H1 (cell line): ENCODE measurements at regions not wholly inside any gene's neighbourhood (a gene's known extent, or its start where the extent isn't known, plus 50 kb on each side); places are given as distances from the start of the nearest gene placed in this dataset.

Experiments
- CEBPB ChIP-seq: IDR thresholded peaks from 2 replicates; pipeline ENCODE4 v1.6.1; 2012; ENCODE audit warnings: low read depth, low read length
- CHD7 ChIP-seq: fragments of 300-600 bp; sonication (generic); IDR thresholded peaks from 2 replicates; pipeline ENCODE4 v1.7.1; 2012; ENCODE audit warnings: low read length, moderate library complexity, mild to moderate bottlenecking, inconsistent platforms; ENCODE audit not compliant: insufficient replicate concordance
- CTBP2 ChIP-seq: IDR thresholded peaks from 2 replicates; pipeline ENCODE4 v1.7.0; 2011; ENCODE audit warnings: borderline replicate concordance, mild to moderate bottlenecking, moderate library complexity, mixed read lengths, low read length; ENCODE audit not compliant: insufficient read depth, insufficient read length
- JUND ChIP-seq: IDR thresholded peaks from 2 replicates; pipeline ENCODE4 v1.6.1; 2011; ENCODE audit warnings: mild to moderate bottlenecking, improper control_type of control experiment, low read length
- KDM4A ChIP-seq: IDR thresholded peaks from one replicate; pipeline ENCODE4 v1.7.1; 2012; ENCODE audit warnings: low read depth, mild to moderate bottlenecking, moderate library complexity, low read length, inconsistent platforms; ENCODE audit not compliant: severe bottlenecking
- MAX ChIP-seq: IDR thresholded peaks from 2 replicates; pipeline ENCODE4 v1.6.1; 2012; ENCODE audit warnings: inconsistent platforms
- RAD21 ChIP-seq, 2 experiments: IDR thresholded peaks in 1 of 2; conservative IDR thresholded peaks in 1 of 2; 2 replicates each; pipeline ENCODE4 v1.6.1; 2011; ENCODE audit warnings: low read depth in 2 of 2, low read length in 2 of 2, improper control_type of control experiment in 1 of 2, inconsistent platforms in 1 of 2, mild to moderate bottlenecking in 1 of 2, moderate library complexity in 1 of 2
- SIX5 ChIP-seq: IDR thresholded peaks from 2 replicates; pipeline ENCODE4 v1.6.1; 2011; ENCODE audit warnings: mild to moderate bottlenecking, low read depth, low read length
- SP1 ChIP-seq: IDR thresholded peaks from 2 replicates; pipeline ENCODE4 v1.6.1; 2011; ENCODE audit warnings: low read depth, low read length
- SRF ChIP-seq: IDR thresholded peaks from 2 replicates; pipeline ENCODE4 v1.6.1; 2011; ENCODE audit warnings: mild to moderate bottlenecking, low read depth, low read length, moderate library complexity

- TF ChIP-seq CHD7: no peak
- TF ChIP-seq KDM4A: no peak
- no peak for TF ChIP-seq CTBP2
- no peak for TF ChIP-seq MAX
- TF ChIP-seq CEBPB: no peak
- no peak for TF ChIP-seq SP1
- TF ChIP-seq JUND: no peak
- no peak for TF ChIP-seq SIX5
- no peak for TF ChIP-seq RAD21 (IDR thresholded peaks at IDR 0.05 in 1 of 2, conservative IDR thresholded peaks at IDR 0.05 in 1 of 2; ENCODE audit: low read depth in 2 of 2, low read length in 2 of 2)
- TF ChIP-seq SRF: no peak
These were observed 383.4 kb downstream of the IRS2 start (continued) for GRCh38 chr13:109403012-109403421.
